WTC11 (cell line): ENCODE measurements at regions not wholly inside any gene's neighbourhood (a gene's known extent, or its start where the extent isn't known, plus 50 kb on each side); places are given as distances from the start of the nearest gene placed in this dataset.

Source experiments
- ATAC-seq: fragments of 200-7000 bp; cut with Tn5 transposase; 2 replicates; pipeline ENCODE4 v1.10.0; 2021; ENCODE audit warnings: mild to moderate bottlenecking, moderate library complexity
- CTCF ChIA-PET: fragments of 300-600 bp; sonication (Branson Sonifier 250); formaldehyde crosslinking; loops from one replicate; lab custom pipeline; 2021; ENCODE audit warnings: antibody characterized with exemption; lab: Charles Lee
- POLR2A ChIA-PET: fragments of 350-600 bp; sonication (Branson Sonifier 250); formaldehyde crosslinking; loops from one replicate; lab custom pipeline; 2021; ENCODE audit warnings: antibody characterized with exemption; lab: Charles Lee
- DNase-seq: peaks from one replicate; pipeline ENCODE4 v3.0.0; 2021; ENCODE audit warnings: low spot score
- H3K27ac Mint-ChIP-seq: 2 replicates; pipeline ENCODE4 v1.8.0; 2021; ENCODE audit warnings: mixed read lengths
- H3K27me3 Mint-ChIP-seq: 2 replicates; pipeline ENCODE4 v1.8.0; 2021; ENCODE audit warnings: low read depth, mild to moderate bottlenecking, moderate library complexity, mixed read lengths
- H3K36me3 Mint-ChIP-seq: 2 replicates; pipeline ENCODE4 v1.8.0; 2021; ENCODE audit warnings: mixed read lengths
- H3K4me1 Mint-ChIP-seq: 2 replicates; pipeline ENCODE4 v1.8.0; 2022; ENCODE audit warnings: mixed read lengths
- H3K4me3 Mint-ChIP-seq: 2 replicates; pipeline ENCODE4 v1.8.0; 2021; ENCODE audit warnings: mild to moderate bottlenecking, moderate library complexity, mixed read lengths
- H3K9me3 Mint-ChIP-seq: 2 replicates; pipeline ENCODE4 v1.8.0; 2021; ENCODE audit warnings: mixed read lengths
- AFF4 ChIP-seq: sonication (generic); formaldehyde crosslinking; IDR thresholded peaks from 2 replicates; pipeline ENCODE4 v1.8.1; 2023; ENCODE audit warnings: mild to moderate bottlenecking, missing genetic modification reagents, borderline replicate concordance
- ATF3 ChIP-seq: sonication (generic); formaldehyde crosslinking; conservative IDR thresholded peaks from 2 replicates; pipeline ENCODE4 v1.8.1; 2022; ENCODE audit warnings: mild to moderate bottlenecking, missing genetic modification reagents
- CBFB ChIP-seq: sonication (generic); formaldehyde crosslinking; IDR thresholded peaks from 2 replicates; pipeline ENCODE4 v1.8.1; 2022; ENCODE audit warnings: mild to moderate bottlenecking, low read depth, missing genetic modification reagents
- CREM ChIP-seq: sonication (generic); formaldehyde crosslinking; IDR thresholded peaks from 2 replicates; pipeline ENCODE4 v1.8.1; 2022; ENCODE audit warnings: mild to moderate bottlenecking, missing genetic modification reagents, moderate library complexity
- E2F4 ChIP-seq: sonication (generic); formaldehyde crosslinking; IDR thresholded peaks from 2 replicates; pipeline ENCODE4 v1.8.1; 2022; ENCODE audit warnings: low read depth, mild to moderate bottlenecking, moderate library complexity, missing genetic modification reagents, borderline replicate concordance
- ELF4 ChIP-seq: sonication (generic); formaldehyde crosslinking; IDR thresholded peaks from 2 replicates; pipeline ENCODE4 v1.8.1; 2022; ENCODE audit warnings: low read depth, mild to moderate bottlenecking, moderate library complexity, missing genetic modification reagents
- FOXJ3 ChIP-seq: sonication (generic); formaldehyde crosslinking; IDR thresholded peaks from 2 replicates; pipeline ENCODE4 v1.9.0; 2021; ENCODE audit warnings: missing genetic modification reagents, mild to moderate bottlenecking, borderline replicate concordance
- FOXK1 ChIP-seq: sonication (generic); formaldehyde crosslinking; IDR thresholded peaks from 2 replicates; pipeline ENCODE4 v1.8.0; 2022; ENCODE audit warnings: mild to moderate bottlenecking, moderate library complexity, missing genetic modification reagents
- JAZF1 ChIP-seq: fragments of 250-450 bp; sonication (Bioruptor Pico); IDR thresholded peaks from 2 replicates; pipeline ENCODE4 v1.9.0; 2021; ENCODE audit warnings: moderate library complexity, mild to moderate bottlenecking, inconsistent platforms
- ZBTB21 ChIP-seq: sonication (generic); formaldehyde crosslinking; IDR thresholded peaks from 2 replicates; pipeline ENCODE4 v1.8.1; 2023; ENCODE audit warnings: mild to moderate bottlenecking, missing genetic modification reagents, borderline replicate concordance
- ZNF219 ChIP-seq: sonication (generic); formaldehyde crosslinking; IDR thresholded peaks from 2 replicates; pipeline ENCODE4 v1.8.0; 2023; ENCODE audit warnings: missing genetic modification reagents, mild to moderate bottlenecking, borderline replicate concordance
- ZNF396 ChIP-seq: fragments of 250-450 bp; sonication (Bioruptor Pico); IDR thresholded peaks from 2 replicates; pipeline ENCODE4 v1.8.0; 2021; ENCODE audit warnings: mild to moderate bottlenecking, moderate library complexity, borderline replicate concordance
- ZNF416 ChIP-seq: fragments of 250-450 bp; sonication (Bioruptor Pico); IDR thresholded peaks from 2 replicates; pipeline ENCODE4 v1.9.0; 2021; ENCODE audit warnings: mild to moderate bottlenecking, inconsistent platforms
- TF ChIP-seq, protein P1 (sequence below): fragments of 250-450 bp; sonication (Bioruptor Pico); IDR thresholded peaks from 2 replicates; pipeline ENCODE4 v1.8.0; 2021; ENCODE audit warnings: mild to moderate bottlenecking
- TF ChIP-seq, protein P2 (sequence below): sonication (generic); formaldehyde crosslinking; IDR thresholded peaks from 2 replicates; pipeline ENCODE4 v1.8.0; 2022; ENCODE audit warnings: mild to moderate bottlenecking, missing genetic modification reagents
- TF ChIP-seq, protein P3 (sequence below): sonication (generic); formaldehyde crosslinking; IDR thresholded peaks from 2 replicates; pipeline ENCODE4 v1.8.0; 2022; ENCODE audit warnings: missing genetic modification reagents
- TF ChIP-seq, protein P4 (sequence below): fragments of 200-600 bp; IDR thresholded peaks from 2 replicates; pipeline ENCODE4 v1.8.0; 2022; ENCODE audit warnings: antibody characterized with exemption

DNA sequence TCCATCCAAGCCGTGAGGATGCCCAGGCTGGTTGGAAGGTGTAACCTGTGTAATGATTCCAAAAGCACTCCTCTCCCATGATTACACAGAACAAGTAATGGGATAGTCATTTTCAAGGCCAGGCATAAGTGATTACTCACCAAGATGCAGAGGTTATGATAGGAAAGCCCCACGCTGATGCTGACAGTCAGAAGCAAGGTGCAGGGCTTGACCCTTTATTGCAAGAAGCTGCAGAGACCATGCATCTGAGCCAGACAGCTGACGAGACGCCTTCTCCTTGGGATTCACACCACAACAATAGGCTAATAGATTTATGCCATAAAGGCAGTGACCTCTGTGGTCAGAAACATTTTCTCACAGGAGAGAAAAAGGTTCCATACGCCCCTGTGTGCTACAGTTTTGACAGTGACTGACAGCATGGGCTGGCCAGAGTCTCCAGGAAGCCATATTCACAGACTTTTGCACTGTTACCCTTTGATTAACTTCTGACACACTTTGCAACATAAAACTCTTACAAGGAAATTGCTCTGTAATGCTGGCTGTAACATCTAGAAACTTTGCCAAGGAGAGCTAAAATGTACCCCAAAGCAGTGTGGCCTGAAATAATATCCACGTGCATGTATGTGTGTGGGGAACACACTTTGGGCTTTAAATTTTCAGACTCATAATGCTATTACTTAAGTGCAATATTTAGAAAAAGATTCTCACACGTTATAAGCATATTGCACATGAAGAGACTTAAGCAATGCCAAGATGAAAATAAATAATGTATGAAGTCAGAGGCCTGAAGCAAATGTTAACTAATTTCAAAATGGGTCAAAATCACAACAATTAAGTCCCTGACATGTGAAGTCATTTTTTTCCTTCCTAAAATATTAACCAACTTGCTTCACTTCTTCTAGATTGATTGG, 1079.0 kb upstream of the TENM4 start:
- TF ChIP-seq CBFB (CRISPR knock-in tag), result no peak
- TF ChIP-seq FOXJ3 (CRISPR knock-in tag), result no peak
- no peak for TF ChIP-seq ZNF396 (CRISPR knock-in tag)
- no peak for TF ChIP-seq JAZF1 (CRISPR knock-in tag)
- TF ChIP-seq, protein P1, sequence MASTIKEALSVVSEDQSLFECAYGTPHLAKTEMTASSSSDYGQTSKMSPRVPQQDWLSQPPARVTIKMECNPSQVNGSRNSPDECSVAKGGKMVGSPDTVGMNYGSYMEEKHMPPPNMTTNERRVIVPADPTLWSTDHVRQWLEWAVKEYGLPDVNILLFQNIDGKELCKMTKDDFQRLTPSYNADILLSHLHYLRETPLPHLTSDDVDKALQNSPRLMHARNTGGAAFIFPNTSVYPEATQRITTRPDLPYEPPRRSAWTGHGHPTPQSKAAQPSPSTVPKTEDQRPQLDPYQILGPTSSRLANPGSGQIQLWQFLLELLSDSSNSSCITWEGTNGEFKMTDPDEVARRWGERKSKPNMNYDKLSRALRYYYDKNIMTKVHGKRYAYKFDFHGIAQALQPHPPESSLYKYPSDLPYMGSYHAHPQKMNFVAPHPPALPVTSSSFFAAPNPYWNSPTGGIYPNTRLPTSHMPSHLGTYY (CRISPR knock-in tag), result no peak
- no peak for TF ChIP-seq CREM
- no peak for TF ChIP-seq AFF4 (CRISPR knock-in tag)
- no peak for TF ChIP-seq E2F4 (CRISPR knock-in tag)
- no peak for TF ChIP-seq ZBTB21 (CRISPR knock-in tag)
- TF ChIP-seq, protein P2, sequence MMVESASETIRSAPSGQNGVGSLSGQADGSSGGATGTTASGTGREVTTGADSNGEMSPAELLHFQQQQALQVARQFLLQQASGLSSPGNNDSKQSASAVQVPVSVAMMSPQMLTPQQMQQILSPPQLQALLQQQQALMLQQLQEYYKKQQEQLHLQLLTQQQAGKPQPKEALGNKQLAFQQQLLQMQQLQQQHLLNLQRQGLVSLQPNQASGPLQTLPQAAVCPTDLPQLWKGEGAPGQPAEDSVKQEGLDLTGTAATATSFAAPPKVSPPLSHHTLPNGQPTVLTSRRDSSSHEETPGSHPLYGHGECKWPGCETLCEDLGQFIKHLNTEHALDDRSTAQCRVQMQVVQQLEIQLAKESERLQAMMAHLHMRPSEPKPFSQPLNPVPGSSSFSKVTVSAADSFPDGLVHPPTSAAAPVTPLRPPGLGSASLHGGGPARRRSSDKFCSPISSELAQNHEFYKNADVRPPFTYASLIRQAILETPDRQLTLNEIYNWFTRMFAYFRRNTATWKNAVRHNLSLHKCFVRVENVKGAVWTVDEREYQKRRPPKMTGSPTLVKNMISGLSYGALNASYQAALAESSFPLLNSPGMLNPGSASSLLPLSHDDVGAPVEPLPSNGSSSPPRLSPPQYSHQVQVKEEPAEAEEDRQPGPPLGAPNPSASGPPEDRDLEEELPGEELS (CRISPR knock-in tag), result no peak
- no peak for TF ChIP-seq ELF4 (CRISPR knock-in tag)
- no peak for TF ChIP-seq FOXK1 (CRISPR knock-in tag)
- Mint-ChIP-seq H3K36me3 (no peaks in the 10 kb centered on the region), H3K27me3 (no peaks in the 10 kb centered on the region), H3K4me3 (no peak overlapping the region), H3K27ac (no peak overlapping the region), H3K9me3 (peaks cover 8% of the 10 kb centered on the region), H3K4me1 (no peaks in the 10 kb centered on the region)
- POLR2A ChIA-PET, result no interaction called here
- DNase-seq (no peak), ATAC-seq (no peak)
- CTCF ChIA-PET, result no interaction called here

GRCh38 chr11:80517701-80518100, 1076.9 kb upstream of the TENM4 start:
- Mint-ChIP-seq H3K4me3 (no peak overlapping the region), H3K4me1 (no peaks in the 10 kb centered on the region), H3K27me3 (no peaks in the 10 kb centered on the region), H3K36me3 (no peaks in the 10 kb centered on the region), H3K9me3 (peaks cover 8% of the 10 kb centered on the region), H3K27ac (no peak overlapping the region)
- DNase-seq (no peak), ATAC-seq (no peak)
- ChIA-PET POLR2A (no interaction called here), CTCF (no interaction called here)
- TF ChIP-seq, protein P3, sequence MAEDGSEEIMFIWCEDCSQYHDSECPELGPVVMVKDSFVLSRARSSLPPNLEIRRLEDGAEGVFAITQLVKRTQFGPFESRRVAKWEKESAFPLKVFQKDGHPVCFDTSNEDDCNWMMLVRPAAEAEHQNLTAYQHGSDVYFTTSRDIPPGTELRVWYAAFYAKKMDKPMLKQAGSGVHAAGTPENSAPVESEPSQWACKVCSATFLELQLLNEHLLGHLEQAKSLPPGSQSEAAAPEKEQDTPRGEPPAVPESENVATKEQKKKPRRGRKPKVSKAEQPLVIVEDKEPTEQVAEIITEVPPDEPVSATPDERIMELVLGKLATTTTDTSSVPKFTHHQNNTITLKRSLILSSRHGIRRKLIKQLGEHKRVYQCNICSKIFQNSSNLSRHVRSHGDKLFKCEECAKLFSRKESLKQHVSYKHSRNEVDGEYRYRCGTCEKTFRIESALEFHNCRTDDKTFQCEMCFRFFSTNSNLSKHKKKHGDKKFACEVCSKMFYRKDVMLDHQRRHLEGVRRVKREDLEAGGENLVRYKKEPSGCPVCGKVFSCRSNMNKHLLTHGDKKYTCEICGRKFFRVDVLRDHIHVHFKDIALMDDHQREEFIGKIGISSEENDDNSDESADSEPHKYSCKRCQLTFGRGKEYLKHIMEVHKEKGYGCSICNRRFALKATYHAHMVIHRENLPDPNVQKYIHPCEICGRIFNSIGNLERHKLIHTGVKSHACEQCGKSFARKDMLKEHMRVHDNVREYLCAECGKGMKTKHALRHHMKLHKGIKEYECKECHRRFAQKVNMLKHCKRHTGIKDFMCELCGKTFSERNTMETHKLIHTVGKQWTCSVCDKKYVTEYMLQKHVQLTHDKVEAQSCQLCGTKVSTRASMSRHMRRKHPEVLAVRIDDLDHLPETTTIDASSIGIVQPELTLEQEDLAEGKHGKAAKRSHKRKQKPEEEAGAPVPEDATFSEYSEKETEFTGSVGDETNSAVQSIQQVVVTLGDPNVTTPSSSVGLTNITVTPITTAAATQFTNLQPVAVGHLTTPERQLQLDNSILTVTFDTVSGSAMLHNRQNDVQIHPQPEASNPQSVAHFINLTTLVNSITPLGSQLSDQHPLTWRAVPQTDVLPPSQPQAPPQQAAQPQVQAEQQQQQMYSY (CRISPR knock-in tag), result no peak
- TF ChIP-seq CREM (no peak), ATF3 (CRISPR knock-in tag) (no peak), ZNF416 (no peak), ZNF219 (CRISPR knock-in tag) (no peak)
- TF ChIP-seq, protein P4, sequence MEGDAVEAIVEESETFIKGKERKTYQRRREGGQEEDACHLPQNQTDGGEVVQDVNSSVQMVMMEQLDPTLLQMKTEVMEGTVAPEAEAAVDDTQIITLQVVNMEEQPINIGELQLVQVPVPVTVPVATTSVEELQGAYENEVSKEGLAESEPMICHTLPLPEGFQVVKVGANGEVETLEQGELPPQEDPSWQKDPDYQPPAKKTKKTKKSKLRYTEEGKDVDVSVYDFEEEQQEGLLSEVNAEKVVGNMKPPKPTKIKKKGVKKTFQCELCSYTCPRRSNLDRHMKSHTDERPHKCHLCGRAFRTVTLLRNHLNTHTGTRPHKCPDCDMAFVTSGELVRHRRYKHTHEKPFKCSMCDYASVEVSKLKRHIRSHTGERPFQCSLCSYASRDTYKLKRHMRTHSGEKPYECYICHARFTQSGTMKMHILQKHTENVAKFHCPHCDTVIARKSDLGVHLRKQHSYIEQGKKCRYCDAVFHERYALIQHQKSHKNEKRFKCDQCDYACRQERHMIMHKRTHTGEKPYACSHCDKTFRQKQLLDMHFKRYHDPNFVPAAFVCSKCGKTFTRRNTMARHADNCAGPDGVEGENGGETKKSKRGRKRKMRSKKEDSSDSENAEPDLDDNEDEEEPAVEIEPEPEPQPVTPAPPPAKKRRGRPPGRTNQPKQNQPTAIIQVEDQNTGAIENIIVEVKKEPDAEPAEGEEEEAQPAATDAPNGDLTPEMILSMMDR, result no peak
